Kidney (tissue), 13 donors: ENCODE measurements at regions not wholly inside any gene's neighbourhood (a gene's known extent, or its start where the extent isn't known, plus 50 kb on each side); places are given as distances from the start of the nearest gene placed in this dataset.

Experiments
- DNase-seq, 5 donors: peaks; one replicate each; pipeline ENCODE4 v3.0.0-alpha.2; 2013 to 2020
- FAIRE-seq: peaks from 2 replicates; lab custom pipeline; 2012; peaks lifted over from hg19 to GRCh38; lab: Jason Lieb, UNC
- H3K27ac ChIP-seq, 2 donors: one replicate each; pipeline ENCODE4 v1.7.0; 2013; ENCODE audit warnings: low read depth in 2 of 2, low read length in 2 of 2, inconsistent platforms in 1 of 2
- H3K27me3 ChIP-seq: one replicate; pipeline ENCODE4 v1.7.1; 2013; ENCODE audit warnings: low read length, inconsistent platforms; ENCODE audit not compliant: control insufficient read depth, insufficient read depth
- H3K36me3 ChIP-seq, 3 donors: one replicate each; pipeline versions ENCODE4 v1.7.0 to v1.7.1; 2013; ENCODE audit warnings: low read length in 3 of 3, control low read depth in 1 of 3, inconsistent platforms in 1 of 3; ENCODE audit not compliant: insufficient read depth in 3 of 3, control insufficient read depth in 2 of 3
- H3K4me1 ChIP-seq, 3 donors: one replicate each; pipeline versions ENCODE4 v1.7.0 to v1.7.1; 2013; ENCODE audit warnings: low read length in 3 of 3, inconsistent platforms in 1 of 3, low read depth in 1 of 3; ENCODE audit not compliant: control insufficient read depth in 2 of 3, insufficient read depth in 2 of 3
- H3K4me3 ChIP-seq, 3 donors: one replicate each; pipeline versions ENCODE4 v1.7.0 to v1.8.1; 2013; ENCODE audit warnings: low read length in 3 of 3, control low read depth in 1 of 3, inconsistent platforms in 1 of 3
- H3K9ac ChIP-seq, 3 donors: one replicate each; pipeline versions ENCODE4 v1.7.0 to v1.7.1; 2013; ENCODE audit warnings: low read length in 3 of 3, control low read depth in 1 of 3, inconsistent platforms in 1 of 3
- H3K9me3 ChIP-seq, 3 donors: one replicate each; pipeline versions ENCODE4 v1.7.0 to v1.7.1; 2013; ENCODE audit warnings: low read length in 3 of 3, control low read depth in 1 of 3, inconsistent platforms in 1 of 3; ENCODE audit not compliant: control insufficient read depth in 2 of 3, insufficient read depth in 1 of 3
- intact Hi-C: fragments of 100-400 bp; cut with DNase I; formaldehyde crosslinking; loops from one replicate; pipeline ENCODE4 v1.11.1; 2022
- TF ChIP-seq, protein P1 (sequence below): IDR thresholded peaks from 3 replicates; pipeline ENCODE4 v1.5.1; 2012; ENCODE audit warnings: mild to moderate bottlenecking, moderate library complexity, borderline replicate concordance; ENCODE audit not compliant: insufficient read depth; ENCODE audit errors: extremely low read depth
- donor health status: control.
- donor health status: control.
- donor health status: control.
- donor health status: control.
- donor health status: control.
- donor health status: DM: yes; HTN: yes; CAD: no.
- donor health status: Normal renal cell carcinoma (clear cell type).

DNA sequence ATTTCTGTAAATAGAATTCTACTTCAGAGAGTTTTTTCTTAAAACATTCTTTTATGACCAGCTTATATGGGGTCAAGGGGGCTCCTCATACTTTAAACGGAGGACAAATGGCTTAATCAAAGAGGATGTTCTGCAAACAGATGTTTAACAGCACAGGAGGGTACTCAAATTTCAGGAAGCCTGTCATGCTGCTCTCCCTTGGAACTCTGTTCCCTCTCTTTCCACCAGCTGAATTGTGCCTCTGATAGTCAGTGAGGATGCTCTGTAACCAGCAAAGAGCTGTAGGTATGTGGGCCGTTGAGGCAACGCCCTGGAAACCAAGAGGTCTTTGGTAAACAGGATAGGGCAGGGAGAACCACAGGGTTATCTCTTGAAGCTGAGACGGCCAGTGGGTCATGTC lies 161.1 kb downstream of the C5orf15 start:
- intact Hi-C loops = no loop called here
- Histone ChIP-seq H3K9ac (no peak overlapping the region), H3K27me3 (no peaks in the 10 kb centered on the region), H3K36me3 (no peaks in the 10 kb centered on the region), H3K9me3 (peaks cover 0 to 2% (median 0%) of the 10 kb centered on the region in 3 donors), H3K4me3 (no peak overlapping the region), H3K27ac (no peak overlapping the region), H3K4me1 (peaks cover 0 to 3% (median 0%) of the 10 kb centered on the region in 3 donors)
- FAIRE-seq (no peak), DNase-seq (no peak)
- TF ChIP-seq, protein P1, sequence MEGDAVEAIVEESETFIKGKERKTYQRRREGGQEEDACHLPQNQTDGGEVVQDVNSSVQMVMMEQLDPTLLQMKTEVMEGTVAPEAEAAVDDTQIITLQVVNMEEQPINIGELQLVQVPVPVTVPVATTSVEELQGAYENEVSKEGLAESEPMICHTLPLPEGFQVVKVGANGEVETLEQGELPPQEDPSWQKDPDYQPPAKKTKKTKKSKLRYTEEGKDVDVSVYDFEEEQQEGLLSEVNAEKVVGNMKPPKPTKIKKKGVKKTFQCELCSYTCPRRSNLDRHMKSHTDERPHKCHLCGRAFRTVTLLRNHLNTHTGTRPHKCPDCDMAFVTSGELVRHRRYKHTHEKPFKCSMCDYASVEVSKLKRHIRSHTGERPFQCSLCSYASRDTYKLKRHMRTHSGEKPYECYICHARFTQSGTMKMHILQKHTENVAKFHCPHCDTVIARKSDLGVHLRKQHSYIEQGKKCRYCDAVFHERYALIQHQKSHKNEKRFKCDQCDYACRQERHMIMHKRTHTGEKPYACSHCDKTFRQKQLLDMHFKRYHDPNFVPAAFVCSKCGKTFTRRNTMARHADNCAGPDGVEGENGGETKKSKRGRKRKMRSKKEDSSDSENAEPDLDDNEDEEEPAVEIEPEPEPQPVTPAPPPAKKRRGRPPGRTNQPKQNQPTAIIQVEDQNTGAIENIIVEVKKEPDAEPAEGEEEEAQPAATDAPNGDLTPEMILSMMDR = no peak

DNA sequence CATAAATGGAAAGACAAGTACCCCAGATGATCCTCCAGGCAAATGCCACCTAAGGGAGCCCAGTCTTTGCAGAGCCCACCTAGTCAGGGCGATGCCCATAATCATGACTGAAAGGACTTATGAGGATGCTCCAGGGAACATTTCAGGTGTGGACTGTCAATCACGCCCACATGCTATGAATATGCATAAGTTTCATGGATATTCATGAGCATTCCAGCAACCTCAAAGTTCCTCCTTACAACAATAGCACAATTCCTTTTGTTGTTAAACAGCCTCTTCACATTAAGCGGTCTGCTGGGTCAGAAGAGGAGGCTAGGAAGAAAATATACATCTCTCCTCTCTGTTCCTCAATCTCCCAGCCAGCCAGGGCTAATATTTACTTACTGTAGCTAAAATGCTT lies 161.6 kb downstream of the C5orf15 start:
- Histone ChIP-seq H3K27me3 (no peaks in the 10 kb centered on the region), H3K9ac (no peak overlapping the region), H3K27ac (no peak overlapping the region), H3K4me1 (peaks cover 0 to 3% (median 0%) of the 10 kb centered on the region in 3 donors), H3K4me3 (no peak overlapping the region), H3K9me3 (peaks cover 0 to 2% (median 0%) of the 10 kb centered on the region in 3 donors), H3K36me3 (no peaks in the 10 kb centered on the region)
- intact Hi-C loops = no loop called here
- no peak for FAIRE-seq
- TF ChIP-seq, protein P1 = no peak
- DNase-seq = no peak

DNA sequence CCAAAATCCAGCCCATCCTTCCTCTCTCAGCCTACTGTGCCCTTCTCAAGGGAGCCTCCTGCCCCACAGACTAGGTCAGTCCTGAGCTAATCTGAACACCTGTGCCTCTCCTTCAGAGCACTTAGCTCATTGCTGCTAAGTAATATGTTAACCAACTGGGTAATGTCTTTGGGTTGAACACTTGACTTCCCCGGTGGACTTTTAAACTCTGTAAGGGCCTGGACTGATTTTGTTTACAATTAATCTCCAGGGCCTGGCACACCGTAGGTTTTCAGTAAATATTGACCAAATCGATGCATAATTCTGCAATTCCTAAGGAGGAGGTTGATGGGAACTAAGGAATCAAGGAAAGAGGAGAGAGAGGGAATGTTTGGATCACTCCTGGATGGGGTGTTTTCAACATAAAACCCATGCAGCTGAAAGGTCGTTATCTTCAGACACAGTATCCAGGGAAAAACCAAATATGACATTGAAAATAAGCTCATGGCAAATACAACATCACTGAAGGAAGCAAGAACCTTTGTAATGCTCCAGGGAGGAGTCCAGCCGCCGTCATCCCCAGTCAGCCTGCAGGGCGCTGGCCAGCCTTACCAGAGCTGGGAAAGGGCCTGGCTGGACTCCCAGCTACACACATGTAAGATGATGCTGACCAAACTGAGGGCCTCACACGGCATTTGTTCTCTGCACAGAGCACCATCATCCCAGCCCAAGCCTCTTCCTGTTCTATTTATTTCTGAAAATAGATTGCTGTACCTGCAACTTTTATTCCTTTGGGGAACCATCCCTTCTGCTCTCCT lies 166.3 kb downstream of the C5orf15 start:
- Histone ChIP-seq H3K9me3 (peaks cover 0 to 2% (median 0%) of the 10 kb centered on the region in 3 donors), H3K4me3 (no peak overlapping the region), H3K27ac (no peak overlapping the region), H3K27me3 (no peaks in the 10 kb centered on the region), H3K9ac (no peak overlapping the region), H3K4me1 (peaks cover 0 to 9% (median 6%) of the 10 kb centered on the region in 3 donors), H3K36me3 (no peaks in the 10 kb centered on the region)
- peak in 2 of 5 donors; percentile 19 to 39 for DNase-seq
- intact Hi-C loops = no loop called here
- TF ChIP-seq, protein P1 = no peak
- FAIRE-seq = no peak
